Heart left ventricle (tissue), 13 donors: ENCODE measurements at regions not wholly inside any gene's neighbourhood (a gene's known extent, or its start where the extent isn't known, plus 50 kb on each side); places are given as distances from the start of the nearest gene placed in this dataset.

ENCODE experiments used
- CTCF ChIP-seq, 12 donors: fragments of 200-600 bp; sonication (generic) in 4 of 12; IDR thresholded peaks; one replicate each; pipeline versions ENCODE4 v1.5.0 to v1.8.0; 2018 to 2022; ENCODE audit warnings: antibody characterized with exemption in 12 of 12, mild to moderate bottlenecking in 5 of 12
- POLR2A ChIP-seq, 2 donors: fragments of 450-650 bp; IDR thresholded peaks; one replicate each; pipeline ENCODE4 v1.6.1; 2017; ENCODE audit warnings: antibody characterized with exemption in 2 of 2, mild to moderate bottlenecking in 2 of 2, moderate library complexity in 2 of 2
- donor health status: ischemic (EF 13 %, LVEDD 7.1; RV severe dilation, severe dysfunction).
- donor health status: DM: no; HTN: yes; CAD: no.
- donor health status: DM: no; HTN: no; CAD: no.
- donor health status: ischemic (EF 25% LVEDD 6.9; RV normal size, moderate dysfunction).
- donor health status: ischemic (EF 25% LVEDD 5.7; RV mildly dilated, moderate dysfunction).
- donor health status: ischemic (EF 35%, LVEDD 5.7; RV mildly dilated, moderate dysfunction).
- donor health status: nonischemic (EF 11% LVEDD 7.7; RV severe dilation, severe dysfunction).
- donor health status: DM: yes; HTN: yes; CAD: no.
- donor health status: PGD.
- donor health status: ischemic (EF 29% LVEDD 5.4; RV normal size, mild dysfunction).
- donor health status: nonischemic (EF 23%, LVEDD 6.1; RV moderate dilation, normal function).

- no peak for TF ChIP-seq POLR2A (IDR thresholded peaks at IDR 0.05)
- TF ChIP-seq CTCF (IDR thresholded peaks at IDR 0.05) = no peak
These were observed 590.9 kb upstream of the GNPDA2 start for GRCh38 chr4:45317276-45317675.
